GM04503 (cell line): ENCODE measurements at regions not wholly inside any gene's neighbourhood (a gene's known extent, or its start where the extent isn't known, plus 50 kb on each side); places are given as distances from the start of the nearest gene placed in this dataset.
"Not testable (repeated sequence)": the region's sequence is repeated elsewhere in the genome, so short reads cannot be mapped to it uniquely, and the experiment has no call there.

Experiments used
- DNase-seq: peaks from one replicate; pipeline ENCODE4 v3.0.0-alpha.2; 2012; ENCODE audit warnings: low read depth

DNA sequence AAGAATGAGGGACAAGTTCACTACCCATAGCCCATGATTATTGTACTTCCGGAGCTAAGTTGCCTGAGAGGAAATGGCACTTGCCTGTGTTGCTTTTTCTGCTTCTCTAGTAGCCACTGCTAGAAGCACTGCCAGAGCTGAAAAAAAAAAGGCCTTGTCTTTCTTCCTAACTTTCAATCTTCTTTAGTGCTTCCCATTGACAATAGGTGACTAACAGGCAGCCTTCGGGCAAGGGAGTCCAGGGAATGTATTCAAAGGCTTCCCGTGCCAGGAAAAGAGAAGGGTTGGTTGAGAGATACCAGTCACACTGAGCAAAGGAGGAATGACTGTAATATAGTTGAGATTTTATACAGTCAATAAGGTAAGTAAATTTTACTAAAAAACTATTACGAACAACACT, 242.0 kb downstream of the CALCRL start:
- no peak for DNase-seq

DNA sequence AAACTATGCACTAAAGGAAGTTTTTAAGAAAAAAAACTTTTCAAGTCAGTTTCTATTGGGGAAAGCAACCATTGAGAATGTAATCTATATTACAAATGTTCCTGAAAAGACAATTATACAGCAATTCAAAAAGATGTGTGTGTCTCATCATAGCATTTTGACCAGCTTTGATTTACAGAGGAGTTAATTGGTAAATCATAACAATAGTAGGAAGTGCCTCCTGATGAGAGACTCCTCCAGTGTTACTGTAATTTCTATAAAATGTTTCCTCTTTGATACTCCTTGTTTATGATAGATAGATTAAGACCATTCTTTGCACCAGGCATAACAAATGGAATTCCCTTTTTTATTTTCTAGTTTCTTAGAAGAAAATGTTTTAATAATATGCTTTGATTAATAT, 249.9 kb downstream of the CALCRL start:
- DNase-seq: no peak

DNA sequence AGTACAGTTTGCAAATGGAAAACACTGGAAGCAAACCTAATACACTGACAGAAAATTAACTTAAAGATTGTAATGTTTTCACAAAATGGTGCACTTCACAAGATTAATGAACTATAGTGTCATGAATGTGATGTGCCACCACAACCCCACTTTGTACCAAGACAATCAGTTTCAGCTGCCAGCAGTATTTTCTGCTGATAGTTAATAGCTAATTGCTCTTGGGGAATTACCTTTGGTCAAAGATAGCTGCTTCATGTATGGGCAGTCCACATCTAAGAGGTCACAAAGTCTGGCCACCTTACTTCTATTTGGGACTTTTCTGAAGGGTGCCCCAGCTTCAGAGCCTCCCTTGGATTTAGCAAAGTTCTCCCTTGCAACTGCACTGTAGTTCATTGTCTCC, 254.0 kb downstream of the CALCRL start:
- DNase-seq: no peak

DNA sequence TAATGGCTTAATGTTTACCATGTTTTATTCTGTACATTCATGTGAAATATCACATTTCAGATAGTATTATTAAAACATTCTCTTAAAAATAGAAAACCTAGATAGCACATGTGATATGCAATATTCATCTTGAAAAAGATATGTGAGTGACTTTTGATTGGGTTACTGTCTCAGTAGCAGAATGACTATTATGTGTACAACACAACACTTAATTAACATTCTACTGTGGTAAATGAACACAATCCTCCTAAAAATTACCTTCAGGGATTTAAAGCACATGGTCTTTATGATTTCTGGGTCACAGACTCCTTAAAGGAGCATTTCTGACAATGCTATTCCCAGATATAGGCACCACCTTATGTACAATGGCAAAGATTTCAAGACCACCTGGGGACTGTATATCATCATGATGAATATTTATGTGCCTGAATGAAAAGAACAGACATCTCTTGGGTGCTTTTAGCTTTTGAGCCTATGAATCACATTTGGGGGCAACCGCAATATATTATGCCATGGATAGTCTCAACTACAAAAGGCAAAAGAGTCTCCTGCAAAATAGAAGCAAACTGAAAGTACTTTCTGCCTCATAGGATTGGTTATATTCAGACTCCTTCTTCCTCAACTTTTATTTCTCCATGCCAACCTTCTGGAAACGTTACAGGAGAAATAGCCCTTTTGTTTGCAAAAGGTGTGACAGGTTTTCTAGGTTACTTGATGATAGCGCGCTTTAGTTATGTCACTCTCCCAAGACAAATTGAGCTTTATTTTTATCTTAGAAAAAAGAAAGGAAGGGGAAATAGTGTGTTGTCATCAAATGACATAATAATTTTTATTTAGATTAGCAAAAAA, 259.0 kb downstream of the CALCRL start:
- DNase-seq: no peak

DNA sequence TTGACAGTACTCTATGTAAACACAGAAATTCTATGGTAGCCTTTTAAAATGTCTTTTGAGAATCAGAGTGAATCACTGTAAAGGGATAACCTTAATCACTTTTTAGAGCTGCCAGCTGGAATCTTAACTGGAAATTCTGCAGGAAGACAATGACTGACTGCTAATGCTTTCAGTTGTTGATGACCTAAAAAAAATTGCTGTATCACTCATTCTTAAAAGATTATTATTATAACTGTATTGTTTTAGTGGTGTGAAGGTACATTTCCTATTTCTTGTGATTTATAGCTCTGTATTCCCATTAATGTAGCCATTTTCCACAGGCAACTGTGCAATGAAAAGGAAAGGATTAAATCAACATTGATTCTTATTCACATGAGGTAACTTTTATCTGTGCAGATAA, 260.5 kb downstream of the CALCRL start:
- no peak for DNase-seq

DNA sequence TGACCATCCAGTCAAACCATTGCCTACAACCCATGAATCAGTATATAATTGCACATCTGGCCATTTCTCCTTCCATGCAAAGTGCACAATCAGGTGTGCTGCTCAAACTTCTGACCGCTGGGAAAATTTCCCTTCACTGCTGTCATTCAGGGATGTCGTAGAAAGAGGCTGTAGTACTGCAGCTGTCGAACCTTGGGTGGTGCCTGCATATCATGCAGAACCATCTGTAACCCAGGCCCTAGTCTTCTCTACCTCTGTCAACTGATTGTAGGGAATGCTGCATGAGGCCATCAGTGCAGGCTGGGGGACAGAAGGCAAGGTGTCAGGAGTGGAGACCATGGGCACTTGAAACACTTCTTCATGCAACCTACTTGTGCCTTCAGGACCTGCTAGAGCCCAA, 267.5 kb downstream of the CALCRL start:
- DNase-seq: no peak

DNA sequence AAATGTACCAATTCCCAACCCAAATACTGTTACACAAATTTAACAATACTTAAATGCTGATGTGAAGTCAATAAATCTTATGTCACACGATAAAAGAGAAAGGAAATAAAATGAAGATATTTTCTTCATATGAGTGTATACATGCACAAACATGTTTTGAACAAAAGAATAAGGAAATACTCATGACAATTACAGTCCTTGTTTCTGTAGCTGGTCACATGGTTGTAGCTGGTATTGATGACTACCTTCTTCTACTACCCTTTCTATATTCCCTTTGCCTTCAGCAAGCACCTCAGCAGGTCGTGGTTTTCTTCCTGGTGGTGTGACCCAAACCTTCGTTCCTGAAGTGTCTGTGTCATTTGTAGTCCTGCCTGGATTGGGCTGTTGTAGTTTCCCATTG, 269.2 kb downstream of the CALCRL start:
- not testable (repeated sequence) for DNase-seq

DNA sequence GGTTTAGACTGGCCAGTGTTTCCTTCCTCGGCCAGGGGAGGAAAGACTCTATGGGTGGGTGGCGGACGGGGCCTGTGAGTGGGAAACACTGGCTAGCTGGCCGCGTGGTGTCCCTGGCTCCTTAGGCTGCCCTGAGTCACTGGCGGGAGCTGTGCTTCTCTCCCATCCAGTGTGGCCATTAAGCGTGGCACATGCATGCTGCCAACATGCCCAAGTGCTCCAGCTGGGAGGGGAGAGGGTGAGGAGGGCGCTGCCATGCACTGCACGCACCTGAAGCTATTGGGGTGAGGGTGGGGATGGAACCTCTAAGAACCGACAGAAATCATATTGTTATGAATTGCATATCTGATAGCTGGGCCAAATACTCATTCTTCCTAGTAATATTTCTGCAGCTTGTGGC, 270.8 kb downstream of the CALCRL start:
- no peak for DNase-seq

DNA sequence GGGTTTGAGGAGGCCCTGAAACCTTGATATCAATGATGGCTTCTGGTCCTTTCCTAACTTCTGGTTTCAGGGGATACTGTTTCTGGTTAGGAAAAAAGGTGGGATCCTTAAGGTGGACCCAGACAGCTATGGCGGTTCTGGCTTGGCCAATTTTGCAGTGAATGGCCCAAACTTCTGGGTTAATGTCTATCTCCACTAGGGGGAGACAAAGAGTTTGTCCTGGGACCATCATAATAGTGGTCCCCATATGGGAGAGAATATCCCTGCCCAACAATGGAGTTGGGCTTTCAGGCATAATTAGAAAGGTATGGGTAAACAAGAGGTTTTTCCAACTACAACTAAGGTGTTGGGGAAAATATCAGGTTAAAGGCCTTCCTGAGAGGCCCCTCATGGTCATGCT, 273.5 kb downstream of the CALCRL start:
- no peak for DNase-seq

DNA sequence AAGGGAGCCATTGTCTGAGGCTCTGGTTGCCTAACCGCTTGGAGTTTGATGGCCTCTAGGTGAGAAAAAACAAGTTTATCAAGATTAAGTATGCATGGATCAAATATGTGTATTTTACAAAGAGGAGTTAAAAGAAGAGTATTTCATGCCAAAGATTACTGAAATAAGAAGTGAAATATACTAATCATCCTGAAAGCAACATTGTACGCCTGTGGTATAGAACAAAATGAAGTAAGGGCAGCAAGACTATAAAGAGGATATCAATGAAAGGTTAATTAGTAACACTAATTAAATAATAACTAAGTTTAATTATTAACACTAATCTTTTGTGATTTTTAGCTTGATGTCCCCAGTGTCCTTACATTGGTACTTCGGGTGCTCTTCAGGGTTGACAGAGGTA, 276.7 kb downstream of the CALCRL start:
- DNase-seq: no peak

DNA sequence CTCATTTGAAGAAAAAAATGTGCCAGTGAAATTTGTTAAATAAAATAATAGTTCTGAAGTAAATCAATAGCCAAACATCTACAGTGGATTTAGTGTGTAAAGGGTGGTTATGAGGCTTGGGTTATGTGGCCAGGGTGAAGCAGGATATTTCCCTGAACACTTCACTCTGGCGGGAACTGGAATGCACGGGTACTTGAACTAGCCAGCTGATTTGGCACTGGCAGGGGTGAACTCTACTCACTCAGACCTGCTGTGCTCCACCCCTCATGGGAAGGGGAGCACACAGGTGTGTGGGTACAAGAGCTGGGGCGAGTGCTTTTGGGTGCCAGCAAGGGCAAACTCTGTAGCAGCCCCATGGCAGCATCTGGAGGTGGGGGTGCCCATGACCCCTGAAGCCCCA, 278.2 kb downstream of the CALCRL start:
- DNase-seq: no peak

DNA sequence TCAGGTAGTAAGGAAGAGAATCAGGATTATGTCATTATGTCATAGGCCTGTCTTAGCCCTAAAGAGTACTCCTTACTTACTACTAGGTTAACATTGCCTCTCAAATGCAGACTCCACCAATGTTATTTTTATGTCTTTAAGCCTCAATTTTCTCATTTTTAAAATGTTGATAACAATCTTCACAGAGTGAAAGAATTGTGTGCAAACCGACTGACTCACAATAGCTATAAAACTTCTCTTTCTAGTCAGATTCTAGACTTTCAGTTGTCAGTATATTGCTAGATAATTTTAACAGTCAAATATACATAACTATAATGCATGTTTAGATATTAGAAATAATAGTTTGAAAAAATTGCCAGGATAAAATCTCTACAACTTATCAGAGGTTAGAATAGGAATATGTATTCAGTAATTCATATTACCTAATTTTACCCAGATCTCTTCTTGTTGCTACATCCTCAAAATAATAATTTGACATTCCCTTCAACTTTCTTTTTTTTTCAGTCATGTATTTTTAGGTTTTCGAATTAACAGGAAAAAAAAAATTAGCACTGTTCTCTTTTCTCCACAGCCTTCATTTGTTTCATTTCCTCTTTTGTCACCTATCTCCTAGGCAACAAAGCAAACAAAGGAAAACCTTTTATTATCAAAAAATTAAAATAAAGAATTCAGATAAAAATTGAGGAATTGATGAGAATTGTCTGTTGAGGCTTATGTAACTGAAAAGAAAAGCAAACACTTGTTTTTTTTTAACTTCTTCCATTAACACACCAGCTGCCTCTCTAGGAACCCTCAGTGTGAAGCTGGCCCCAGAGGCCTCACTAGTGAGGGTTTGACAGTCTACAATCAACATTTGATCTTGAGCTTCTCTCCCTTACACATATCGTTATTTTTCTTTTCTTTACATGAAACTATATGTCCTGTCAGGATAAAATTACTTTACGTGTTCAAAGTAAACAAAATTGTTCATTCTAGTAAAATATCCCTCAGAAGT, 279.0 kb downstream of the CALCRL start:
- DNase-seq: no peak

DNA sequence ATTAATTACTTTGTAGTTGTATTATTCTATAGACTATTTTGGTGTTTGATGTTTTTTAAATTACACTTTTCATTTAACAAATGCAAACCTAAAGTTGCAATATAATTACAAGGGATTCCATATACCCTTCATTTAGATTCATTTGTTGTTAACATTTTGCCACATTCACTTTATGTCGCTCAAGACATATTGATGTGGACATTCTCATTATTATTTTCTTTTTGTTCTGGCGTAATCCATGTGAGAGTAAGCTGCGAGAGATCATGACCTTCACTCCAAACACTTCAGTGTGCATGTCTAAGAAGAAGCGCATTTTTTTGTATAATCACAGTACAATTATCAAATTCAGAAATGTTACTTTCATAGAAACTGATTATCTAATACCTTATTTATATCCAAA, 280.6 kb downstream of the CALCRL start:
- DNase-seq: no peak

DNA sequence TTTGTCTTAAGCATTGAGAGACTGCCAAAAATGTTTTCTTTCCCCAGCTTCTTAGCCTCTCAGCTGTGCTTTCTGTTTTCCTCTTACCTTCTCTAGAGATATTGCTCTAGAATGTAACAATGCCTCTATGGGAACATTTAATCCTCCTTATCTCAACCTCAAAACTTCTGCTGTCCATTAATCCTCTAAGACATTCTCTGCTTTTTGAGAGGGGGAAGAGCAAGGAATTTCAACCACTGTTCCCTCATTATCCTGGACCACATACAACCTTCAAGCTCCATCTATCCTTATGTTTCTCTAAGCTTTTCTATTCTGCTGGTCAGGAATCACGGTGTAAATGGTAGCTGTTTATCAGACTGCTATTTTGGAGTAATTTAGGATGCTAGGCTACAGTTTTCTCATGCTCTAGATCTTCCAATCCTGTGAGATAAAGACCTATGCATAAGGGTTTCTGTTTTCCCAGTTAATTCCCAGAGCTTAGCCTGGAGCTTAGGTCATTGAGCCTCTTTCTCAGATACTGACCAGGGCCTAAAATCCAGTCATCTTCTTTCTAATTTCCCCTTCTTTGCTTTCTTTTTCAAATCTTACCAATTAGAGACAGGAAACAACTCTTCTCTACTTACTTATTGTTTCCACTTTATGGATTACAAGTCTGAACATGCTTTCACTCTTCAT, 282.0 kb downstream of the CALCRL start:
- no peak for DNase-seq

DNA sequence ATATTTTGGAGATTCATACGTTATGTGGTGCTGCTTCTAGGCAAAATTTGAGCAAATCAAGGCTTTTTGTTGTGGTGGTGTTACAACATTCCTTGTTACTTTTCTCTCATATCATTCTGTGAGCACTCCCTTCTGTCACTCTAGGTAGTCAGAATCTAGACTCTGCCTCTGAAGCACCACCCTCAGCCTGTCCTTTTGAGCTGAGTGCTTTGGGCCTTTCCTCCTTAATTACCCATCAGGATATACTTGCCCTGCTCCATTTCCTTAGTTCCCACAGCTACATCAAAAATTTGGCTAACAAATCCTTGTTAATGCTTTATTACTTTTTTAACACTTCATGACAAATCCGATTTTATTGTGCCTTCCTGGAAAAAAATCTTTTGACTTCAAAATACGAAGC, 289.6 kb downstream of the CALCRL start:
- DNase-seq: no peak

DNA sequence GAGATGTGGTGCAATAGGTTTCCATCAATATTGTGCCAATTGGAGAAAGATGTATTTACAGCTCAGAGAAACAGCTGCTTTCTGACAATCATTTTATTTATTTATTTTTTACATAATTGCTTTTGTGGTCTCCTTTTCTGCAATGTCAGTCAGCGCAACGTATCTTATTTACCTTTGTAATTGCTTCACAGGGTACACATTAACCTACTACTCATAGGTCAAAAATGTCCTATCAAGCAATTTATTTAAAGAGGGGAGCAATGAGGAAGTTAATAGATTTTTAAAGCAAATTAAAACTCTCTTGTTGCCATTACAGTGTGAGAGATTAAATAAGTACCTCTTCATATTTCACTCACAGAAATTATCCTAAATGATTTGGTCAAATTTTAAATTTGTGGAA, 291.0 kb downstream of the CALCRL start:
- DNase-seq: no peak

DNA sequence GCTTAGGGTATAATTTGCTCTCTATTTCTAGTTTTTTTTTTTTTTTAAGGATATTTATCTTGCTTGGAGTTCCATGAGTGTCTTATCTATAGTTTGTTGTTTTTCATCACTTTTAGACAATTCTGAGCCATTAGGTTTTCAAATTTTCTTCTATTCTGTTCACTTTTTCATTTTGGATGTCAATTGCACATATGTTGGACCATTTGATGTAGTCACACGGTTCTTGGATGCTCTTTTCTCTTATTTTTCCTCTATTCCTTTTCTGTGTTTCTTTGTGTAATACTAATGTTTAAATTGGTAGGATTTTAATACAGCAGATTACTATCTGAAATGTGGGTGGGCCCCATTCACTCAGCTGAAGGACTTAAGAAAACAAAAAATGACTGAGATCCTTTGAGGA, 292.6 kb downstream of the CALCRL start:
- DNase-seq: no peak

DNA sequence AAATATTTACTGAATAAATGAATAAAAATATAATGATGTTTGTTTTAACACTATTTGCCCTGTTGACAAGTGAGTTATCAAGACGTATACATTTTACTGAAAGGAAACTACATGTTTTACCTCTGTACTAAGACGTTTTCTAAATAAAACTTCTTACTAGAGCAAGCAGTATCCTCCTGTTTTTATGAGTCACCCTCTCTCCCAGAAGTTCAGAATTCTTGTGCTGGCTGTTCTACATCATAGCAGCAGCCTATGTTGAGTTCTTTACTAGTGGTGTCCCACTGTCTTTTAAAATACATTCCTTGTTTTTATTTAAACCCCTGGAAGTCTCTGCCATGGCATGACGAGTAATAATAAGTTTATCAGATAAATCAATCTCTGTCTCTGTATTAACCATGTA, 297.4 kb downstream of the CALCRL start:
- no peak for DNase-seq

DNA sequence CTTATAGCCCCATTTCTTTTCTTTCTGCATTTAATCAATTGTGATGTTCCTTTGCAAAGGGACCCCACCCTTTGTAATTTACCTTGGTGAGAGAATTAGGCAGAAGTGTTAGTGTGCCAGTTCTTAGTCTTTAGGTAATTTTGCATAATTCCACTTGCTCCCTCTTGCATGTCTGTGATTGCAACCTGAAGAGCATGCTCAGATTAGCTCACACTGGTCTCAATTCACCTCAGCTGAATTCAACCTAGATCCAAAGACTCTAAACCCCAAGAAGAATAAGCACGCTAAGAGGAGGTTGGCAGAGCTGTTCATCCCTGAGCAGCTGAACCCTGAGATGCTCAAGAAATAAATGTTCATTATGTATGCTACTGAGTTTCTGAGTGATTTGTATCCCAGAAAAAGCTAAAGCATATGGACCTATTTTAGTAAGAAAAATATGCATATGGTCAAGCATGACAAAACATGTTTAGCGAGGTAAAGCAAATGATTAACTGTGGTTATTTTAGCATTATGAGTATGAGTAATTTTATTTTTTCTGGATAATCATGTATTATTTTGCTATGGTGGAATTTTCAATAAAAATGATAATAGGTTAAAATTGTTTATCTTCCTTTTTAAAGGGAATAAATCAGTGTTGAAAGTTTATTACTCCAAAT, 299.2 kb upstream of the ZSWIM2 start:
- no peak for DNase-seq

DNA sequence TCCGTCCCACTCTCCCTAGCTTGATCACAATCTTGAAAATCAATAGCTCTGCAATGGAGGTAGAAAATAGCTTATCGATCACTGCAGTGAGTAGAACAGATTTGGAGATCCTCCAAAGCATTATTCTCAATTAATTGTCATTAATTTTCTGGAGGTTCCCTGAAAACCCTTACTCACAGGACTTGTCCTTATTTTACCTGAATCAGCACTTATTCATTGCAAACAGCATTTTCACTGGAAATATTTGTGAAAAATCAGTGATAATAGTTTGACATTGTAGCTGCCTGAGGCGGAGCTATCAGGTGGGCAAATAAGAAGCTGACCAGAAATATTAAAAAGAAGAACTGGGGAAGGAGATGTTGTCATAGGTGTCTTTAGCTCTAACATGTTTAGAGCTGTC, 294.6 kb upstream of the ZSWIM2 start:
- DNase-seq: no peak

DNA sequence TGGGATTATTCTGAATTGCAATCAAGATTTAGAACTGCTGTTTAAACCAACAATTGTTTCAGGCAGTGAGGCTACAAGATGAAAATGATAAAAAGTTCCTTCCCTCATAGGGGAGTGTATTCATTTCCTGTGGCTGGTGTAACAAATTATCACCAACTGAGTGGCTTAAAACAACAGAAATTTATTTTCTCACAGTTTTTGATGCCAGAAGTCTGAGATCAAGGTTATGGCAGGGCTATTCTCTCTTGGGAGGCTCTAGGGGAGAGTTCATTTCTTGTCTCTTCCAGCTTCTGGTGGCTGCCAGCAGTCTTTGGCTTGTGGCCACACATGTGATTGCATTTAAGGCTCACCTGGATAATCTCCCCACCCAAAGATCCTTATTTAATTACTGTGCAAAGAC, 290.5 kb upstream of the ZSWIM2 start:
- no peak for DNase-seq

DNA sequence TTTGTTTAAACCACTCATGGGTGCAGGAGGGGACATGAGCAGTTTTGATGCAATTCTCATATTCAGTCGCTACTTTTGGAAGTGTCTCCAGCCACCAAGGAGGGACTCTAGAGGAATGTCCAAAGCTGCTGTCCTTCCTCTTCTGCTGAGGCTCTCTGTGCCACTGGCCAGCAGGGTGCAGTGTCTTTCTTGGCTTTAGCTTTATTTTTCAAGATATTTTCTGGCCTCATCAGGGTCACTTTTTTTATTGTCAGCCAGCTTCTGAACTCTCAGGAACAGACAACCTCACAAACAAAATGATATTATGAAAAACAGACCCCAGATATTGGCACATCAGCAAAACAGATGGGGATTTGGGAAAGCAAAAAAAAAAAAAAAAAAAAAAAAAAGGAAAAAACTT, 289.3 kb upstream of the ZSWIM2 start:
- no peak for DNase-seq
